ENCODE measurements at regions not wholly inside any gene's neighbourhood (a gene's known extent, or its start where the extent isn't known, plus 50 kb on each side); places are given as distances from the start of the nearest gene placed in this dataset.

GRCh38 chrX:69556060-69557011, 52.2 kb downstream of the NALF2 start:
- TF ChIP-seq NRF1 (IDR thresholded peaks at IDR 0.05; ENCODE audit: low read depth, low read length) = no peak
- no peak for TF ChIP-seq GABPA (IDR thresholded peaks at IDR 0.05; ENCODE audit: low read depth)
- no peak for TF ChIP-seq MAX (IDR thresholded peaks at IDR 0.05; ENCODE audit: low read depth)
- TF ChIP-seq FOXJ3 (CRISPR knock-in tag; IDR thresholded peaks at IDR 0.05) = no peak
- TF ChIP-seq, protein P1, sequence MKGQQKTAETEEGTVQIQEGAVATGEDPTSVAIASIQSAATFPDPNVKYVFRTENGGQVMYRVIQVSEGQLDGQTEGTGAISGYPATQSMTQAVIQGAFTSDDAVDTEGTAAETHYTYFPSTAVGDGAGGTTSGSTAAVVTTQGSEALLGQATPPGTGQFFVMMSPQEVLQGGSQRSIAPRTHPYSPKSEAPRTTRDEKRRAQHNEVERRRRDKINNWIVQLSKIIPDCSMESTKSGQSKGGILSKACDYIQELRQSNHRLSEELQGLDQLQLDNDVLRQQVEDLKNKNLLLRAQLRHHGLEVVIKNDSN (IDR thresholded peaks at IDR 0.05; ENCODE audit: borderline replicate concordance, low read depth) = no peak
- no peak for TF ChIP-seq POLR2AphosphoS5 (IDR thresholded peaks at IDR 0.05; ENCODE audit: low read depth, low read length)
- TF ChIP-seq CHD2 (IDR thresholded peaks at IDR 0.05; ENCODE audit: low read length, partially characterized antibody) = no peak
- no peak for TF ChIP-seq CTCF (IDR thresholded peaks at IDR 0.05)
- TF ChIP-seq, protein P2, sequence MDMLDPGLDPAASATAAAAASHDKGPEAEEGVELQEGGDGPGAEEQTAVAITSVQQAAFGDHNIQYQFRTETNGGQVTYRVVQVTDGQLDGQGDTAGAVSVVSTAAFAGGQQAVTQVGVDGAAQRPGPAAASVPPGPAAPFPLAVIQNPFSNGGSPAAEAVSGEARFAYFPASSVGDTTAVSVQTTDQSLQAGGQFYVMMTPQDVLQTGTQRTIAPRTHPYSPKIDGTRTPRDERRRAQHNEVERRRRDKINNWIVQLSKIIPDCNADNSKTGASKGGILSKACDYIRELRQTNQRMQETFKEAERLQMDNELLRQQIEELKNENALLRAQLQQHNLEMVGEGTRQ (IDR thresholded peaks at IDR 0.05; ENCODE audit: borderline replicate concordance, low read depth, low read length) = no peak
